ENCODE measurements at regions not wholly inside any gene's neighbourhood (a gene's known extent, or its start where the extent isn't known, plus 50 kb on each side); places are given as distances from the start of the nearest gene placed in this dataset.

- H3K9me2 ChIP-seq (replicated peaks; ENCODE audit: insufficient read depth) = no peaks in the 10 kb centered on the region
Measured at GRCh38 chr2:153299217-153299616, 179.3 kb downstream of the RPRM start.

GRCh38 chr2:153294199-153294786 is 184.3 kb downstream of the RPRM start:
- Histone ChIP-seq H2AFZ (no peak overlapping the region), H3K4me1 (ENCODE audit: insufficient read depth) (no peaks in the 10 kb centered on the region), H4K20me1 (ENCODE audit: insufficient read depth, poor library complexity, severe bottlenecking) (no peaks in the 10 kb centered on the region), H3K27ac (no peak overlapping the region), H3K4me3 (no peak overlapping the region), H3K9me2 (replicated peaks; ENCODE audit: insufficient read depth) (no peaks in the 10 kb centered on the region), H3K9me3 (ENCODE audit: low read depth) (no peaks in the 10 kb centered on the region), H3K4me2 (no peak overlapping the region), H3K27me3 (no peaks in the 10 kb centered on the region), H3K79me2 (no peaks in the 10 kb centered on the region), H3K36me3 (replicated peaks; ENCODE audit: insufficient read depth, low read depth) (no peaks in the 10 kb centered on the region)
- TF ChIP-seq EZH2 (IDR thresholded peaks at IDR 0.05; ENCODE audit: borderline replicate concordance) (no peak), EZH2phosphoT487 (IDR thresholded peaks at IDR 0.05; ENCODE audit: low read depth, severe bottlenecking, unreplicated experiment) (no peak), CTCF (IDR thresholded peaks at IDR 0.05; ENCODE audit: poor library complexity) (no peak)
- no peak for DNase-seq (ENCODE audit: low spot score)
- whole genome bisulfite sequencing (ENCODE audit: low lambda C conversion rate, missing lambda C conversion rate) = 53% methylated on average over 2 of the region's 2 CpGs

More at GRCh38 chr2:153299217-153299616, 179.3 kb downstream of the RPRM start:
- Histone ChIP-seq H3K4me2 (no peak overlapping the region), H3K9me3 (ENCODE audit: low read depth) (no peaks in the 10 kb centered on the region), H3K4me1 (ENCODE audit: insufficient read depth) (no peaks in the 10 kb centered on the region), H3K4me3 (no peak overlapping the region), H3K79me2 (no peaks in the 10 kb centered on the region), H3K27ac (no peak overlapping the region), H2AFZ (no peak overlapping the region), H4K20me1 (ENCODE audit: insufficient read depth, poor library complexity, severe bottlenecking) (no peaks in the 10 kb centered on the region), H3K36me3 (replicated peaks; ENCODE audit: insufficient read depth, low read depth) (no peaks in the 10 kb centered on the region), H3K27me3 (no peaks in the 10 kb centered on the region)
- DNase-seq (ENCODE audit: low spot score) = no peak
- 89% methylated on average over 3 of the region's 3 CpGs for WGBS (ENCODE audit: low lambda C conversion rate, missing lambda C conversion rate)
- TF ChIP-seq EZH2 (IDR thresholded peaks at IDR 0.05; ENCODE audit: borderline replicate concordance) (no peak), EZH2phosphoT487 (IDR thresholded peaks at IDR 0.05; ENCODE audit: low read depth, severe bottlenecking, unreplicated experiment) (no peak), CTCF (IDR thresholded peaks at IDR 0.05; ENCODE audit: poor library complexity) (no peak)

- Histone ChIP-seq H3K9me2 (replicated peaks; ENCODE audit: insufficient read depth) (no peaks in the 10 kb centered on the region), H3K79me2 (no peaks in the 10 kb centered on the region), H2AFZ (no peak overlapping the region), H3K4me1 (ENCODE audit: insufficient read depth) (no peaks in the 10 kb centered on the region), H3K27ac (no peak overlapping the region), H3K4me3 (no peak overlapping the region), H3K4me2 (no peak overlapping the region), H4K20me1 (ENCODE audit: insufficient read depth, poor library complexity, severe bottlenecking) (no peaks in the 10 kb centered on the region), H3K36me3 (replicated peaks; ENCODE audit: insufficient read depth, low read depth) (no peaks in the 10 kb centered on the region), H3K9me3 (ENCODE audit: low read depth) (no peaks in the 10 kb centered on the region), H3K27me3 (no peaks in the 10 kb centered on the region)
- WGBS (ENCODE audit: low lambda C conversion rate, missing lambda C conversion rate) = 88% methylated on average over 5 of the region's 5 CpGs
- no peak for DNase-seq (ENCODE audit: low spot score)
- TF ChIP-seq CTCF (IDR thresholded peaks at IDR 0.05; ENCODE audit: poor library complexity) (no peak), EZH2 (IDR thresholded peaks at IDR 0.05; ENCODE audit: borderline replicate concordance) (no peak), EZH2phosphoT487 (IDR thresholded peaks at IDR 0.05; ENCODE audit: low read depth, severe bottlenecking, unreplicated experiment) (no peak)
Measured at GRCh38 chr2:153291718-153292117, 186.8 kb downstream of the RPRM start.
